OCI-LY1 (cell line): ENCODE measurements at regions not wholly inside any gene's neighbourhood (a gene's known extent, or its start where the extent isn't known, plus 50 kb on each side); places are given as distances from the start of the nearest gene placed in this dataset.

ENCODE experiments used
- H2AFZ ChIP-seq: fragments of 200-600 bp; sonication (generic), shearing (Covaris generic); 2 replicates; pipeline ENCODE4 v1.6.0; 2014; ENCODE audit warnings: antibody characterized with exemption, mild to moderate bottlenecking, low read length
- H3F3A ChIP-seq: fragments of 200-600 bp; sonication (generic), shearing (Covaris generic); 2 replicates; pipeline ENCODE4 v1.6.0; 2014; ENCODE audit warnings: mild to moderate bottlenecking, antibody characterized with exemption, low read length, moderate library complexity; ENCODE audit not compliant: insufficient read depth
- H3K27ac ChIP-seq: fragments of 200-600 bp; sonication (generic); 2 replicates; pipeline ENCODE4 v1.5.1; 2014; ENCODE audit warnings: low read length, mixed run types, mild to moderate bottlenecking, low read depth; ENCODE audit not compliant: poor library complexity, severe bottlenecking
- H3K27me3 ChIP-seq: fragments of 200-600 bp; sonication (generic); 2 replicates; pipeline ENCODE4 v1.6.0; 2014; ENCODE audit warnings: antibody characterized with exemption, mild to moderate bottlenecking, low read length, moderate library complexity; ENCODE audit not compliant: insufficient read depth
- H3K36me3 ChIP-seq: fragments of 200-600 bp; sonication (generic); 2 replicates; pipeline ENCODE4 v1.6.1; 2014; ENCODE audit warnings: mild to moderate bottlenecking, antibody characterized with exemption, low read length, moderate library complexity, mixed read lengths; ENCODE audit not compliant: insufficient read depth
- H3K4me1 ChIP-seq: fragments of 200-600 bp; sonication (generic); 2 replicates; pipeline ENCODE4 v1.5.1; 2014; ENCODE audit warnings: mild to moderate bottlenecking, low read length, moderate library complexity; ENCODE audit not compliant: insufficient read depth, severe bottlenecking
- H3K4me2 ChIP-seq: fragments of 200-600 bp; sonication (generic), shearing (Covaris generic); 2 replicates; pipeline ENCODE4 v1.6.1; 2014; ENCODE audit warnings: low read length
- H3K4me3 ChIP-seq: fragments of 200-600 bp; sonication (generic); 2 replicates; pipeline ENCODE4 v1.5.1; 2014; ENCODE audit warnings: low read length, low read depth, mild to moderate bottlenecking, mixed read lengths; ENCODE audit not compliant: poor library complexity, severe bottlenecking
- H3K79me2 ChIP-seq: fragments of 200-600 bp; shearing (Covaris generic); 2 replicates; pipeline ENCODE4 v1.6.1; 2016; ENCODE audit warnings: mixed run types, low read length, mixed read lengths; ENCODE audit not compliant: insufficient read depth
- H3K9ac ChIP-seq: fragments of 200-600 bp; sonication (generic), shearing (Covaris generic); 2 replicates; pipeline ENCODE4 v1.6.1; 2014; ENCODE audit warnings: mild to moderate bottlenecking, low read length, mixed read lengths
- H3K9me2 ChIP-seq: fragments of 200-600 bp; sonication (generic), shearing (Covaris generic); 2 replicates; pipeline ENCODE4 v1.6.1; 2014; ENCODE audit warnings: low read depth, mild to moderate bottlenecking, low read length, mixed read lengths
- H3K9me3 ChIP-seq: fragments of 200-600 bp; shearing (Covaris generic); 2 replicates; pipeline ENCODE4 v1.6.1; 2014; ENCODE audit warnings: low read length, mixed read lengths
- H4K20me1 ChIP-seq: fragments of 200-600 bp; sonication (generic), shearing (Covaris generic); 2 replicates; pipeline ENCODE4 v1.6.0; 2016; ENCODE audit warnings: mild to moderate bottlenecking, low read length; ENCODE audit not compliant: insufficient read depth
- EZH2 ChIP-seq: fragments of 200-600 bp; sonication (generic), shearing (Covaris generic); IDR thresholded peaks from 2 replicates; pipeline ENCODE4 v1.8.0; 2017; ENCODE audit warnings: borderline replicate concordance, mixed run types, mild to moderate bottlenecking, antibody characterized with exemption, low read length, moderate library complexity, mixed read lengths
- TF ChIP-seq, protein P1 (sequence below): fragments of 200-600 bp; sonication (generic), shearing (Covaris generic); IDR thresholded peaks from 2 replicates; pipeline ENCODE4 v1.5.1; 2017; ENCODE audit warnings: mild to moderate bottlenecking, antibody characterized with exemption, low read length, moderate library complexity, mixed read lengths

DNA sequence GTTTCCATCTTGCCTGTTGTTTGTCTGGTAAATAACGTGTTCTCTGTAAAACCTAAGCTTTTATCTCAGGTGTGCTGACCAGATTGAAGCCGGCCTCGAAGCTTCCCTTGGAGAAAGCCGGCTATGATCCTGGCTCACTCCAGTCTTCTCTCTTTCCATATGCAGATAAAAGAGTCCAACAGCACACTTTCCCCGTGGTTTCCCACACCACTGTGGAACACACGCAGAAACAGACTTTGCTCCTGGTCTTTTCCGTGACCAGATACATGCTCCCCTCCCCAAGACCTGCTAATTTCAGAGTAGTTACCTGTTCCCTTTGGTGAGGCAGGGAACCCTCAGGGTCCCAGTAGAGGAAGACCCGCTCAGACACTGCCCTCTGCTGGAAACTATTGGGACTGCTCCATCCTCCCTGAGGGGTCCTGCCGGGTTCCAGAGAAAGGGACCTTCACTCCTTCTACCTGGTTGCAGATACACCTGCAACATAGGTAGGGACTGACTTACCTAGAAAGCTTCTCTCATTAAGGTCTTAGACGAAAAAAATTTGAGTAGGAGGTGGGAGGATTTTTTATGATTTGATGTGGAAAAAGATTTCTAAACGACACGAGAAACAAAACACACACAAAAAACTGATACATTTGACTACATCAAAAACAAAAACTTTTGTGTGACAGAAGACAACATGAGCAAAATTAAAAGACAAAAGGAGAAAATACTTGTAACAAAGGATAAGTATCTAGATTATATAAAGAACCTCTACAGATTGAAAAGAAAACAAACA is 415.4 kb upstream of the CCDC196 start:
- no peak for TF ChIP-seq EZH2
- TF ChIP-seq, protein P1, sequence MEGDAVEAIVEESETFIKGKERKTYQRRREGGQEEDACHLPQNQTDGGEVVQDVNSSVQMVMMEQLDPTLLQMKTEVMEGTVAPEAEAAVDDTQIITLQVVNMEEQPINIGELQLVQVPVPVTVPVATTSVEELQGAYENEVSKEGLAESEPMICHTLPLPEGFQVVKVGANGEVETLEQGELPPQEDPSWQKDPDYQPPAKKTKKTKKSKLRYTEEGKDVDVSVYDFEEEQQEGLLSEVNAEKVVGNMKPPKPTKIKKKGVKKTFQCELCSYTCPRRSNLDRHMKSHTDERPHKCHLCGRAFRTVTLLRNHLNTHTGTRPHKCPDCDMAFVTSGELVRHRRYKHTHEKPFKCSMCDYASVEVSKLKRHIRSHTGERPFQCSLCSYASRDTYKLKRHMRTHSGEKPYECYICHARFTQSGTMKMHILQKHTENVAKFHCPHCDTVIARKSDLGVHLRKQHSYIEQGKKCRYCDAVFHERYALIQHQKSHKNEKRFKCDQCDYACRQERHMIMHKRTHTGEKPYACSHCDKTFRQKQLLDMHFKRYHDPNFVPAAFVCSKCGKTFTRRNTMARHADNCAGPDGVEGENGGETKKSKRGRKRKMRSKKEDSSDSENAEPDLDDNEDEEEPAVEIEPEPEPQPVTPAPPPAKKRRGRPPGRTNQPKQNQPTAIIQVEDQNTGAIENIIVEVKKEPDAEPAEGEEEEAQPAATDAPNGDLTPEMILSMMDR, result peak; percentile 88
- no peaks in the 10 kb centered on the region for H3K79me2 ChIP-seq
- H3K9me3 ChIP-seq, result no peaks in the 10 kb centered on the region

DNA sequence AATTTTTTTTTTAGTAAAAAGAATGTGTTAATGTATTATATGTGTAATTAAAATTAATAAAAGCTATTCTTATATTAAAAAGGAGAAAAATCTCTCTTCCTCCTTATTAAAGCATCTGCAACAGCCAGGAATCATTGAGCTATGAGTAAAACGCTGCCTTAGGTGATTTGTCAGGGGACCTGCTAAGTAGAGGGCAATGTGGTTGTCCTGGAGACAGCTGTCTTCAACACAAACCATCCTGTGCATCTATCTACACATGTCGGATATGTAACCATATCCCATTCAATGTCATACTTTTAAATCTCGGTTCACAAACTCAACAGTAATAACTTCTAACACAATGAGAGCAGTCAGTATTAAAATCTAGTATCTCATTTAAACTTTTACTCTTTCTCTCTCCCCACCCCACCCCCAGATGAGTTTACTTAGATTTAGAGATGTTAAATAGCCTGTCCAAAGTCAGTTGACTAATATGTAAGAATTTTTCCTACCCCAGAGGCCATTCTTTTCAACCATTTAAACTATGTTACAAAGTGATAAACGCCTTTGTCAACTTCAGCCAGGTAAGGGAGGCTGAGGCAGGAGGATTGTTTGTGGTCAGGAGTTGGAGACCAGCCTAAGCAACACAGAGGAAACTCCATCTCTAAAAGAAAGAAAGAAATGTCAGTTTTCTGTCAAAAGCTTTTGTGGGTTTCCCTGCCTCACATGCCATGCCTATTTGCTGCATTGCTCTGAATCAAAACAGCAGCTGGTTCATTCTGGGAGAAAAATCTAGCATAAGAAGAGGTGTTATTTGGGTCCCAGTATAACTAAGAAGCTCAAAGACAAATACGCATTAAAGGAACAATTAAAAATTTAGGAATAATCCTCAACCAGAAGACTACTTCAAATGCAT is 413.7 kb upstream of the CCDC196 start:
- Histone ChIP-seq H3K4me2 (no peak overlapping the region), H3K79me2 (no peaks in the 10 kb centered on the region), H3K9me3 (no peaks in the 10 kb centered on the region), H3K9me2 (no peaks in the 10 kb centered on the region), H3K4me3 (no peak overlapping the region), H4K20me1 (no peaks in the 10 kb centered on the region), H3K27ac (no peak overlapping the region), H3K9ac (no peak overlapping the region), H3K4me1 (no peaks in the 10 kb centered on the region), H2AFZ (no peak overlapping the region), H3K27me3 (no peaks in the 10 kb centered on the region), H3F3A (no peaks in the 10 kb centered on the region), H3K36me3 (no peaks in the 10 kb centered on the region)
- TF ChIP-seq EZH2, result no peak
- TF ChIP-seq, protein P1, result no peak

More for the DNA sequence above, 415.4 kb upstream of the CCDC196 start:
- Histone ChIP-seq H3K4me1 (no peaks in the 10 kb centered on the region), H3K9ac (no peak overlapping the region), H4K20me1 (no peaks in the 10 kb centered on the region), H3F3A (no peaks in the 10 kb centered on the region), H3K9me2 (no peaks in the 10 kb centered on the region), H2AFZ (no peak overlapping the region), H3K36me3 (no peaks in the 10 kb centered on the region), H3K4me2 (no peak overlapping the region), H3K27me3 (peaks cover 7% of the 10 kb centered on the region), H3K27ac (no peak overlapping the region), H3K4me3 (no peak overlapping the region)

DNA sequence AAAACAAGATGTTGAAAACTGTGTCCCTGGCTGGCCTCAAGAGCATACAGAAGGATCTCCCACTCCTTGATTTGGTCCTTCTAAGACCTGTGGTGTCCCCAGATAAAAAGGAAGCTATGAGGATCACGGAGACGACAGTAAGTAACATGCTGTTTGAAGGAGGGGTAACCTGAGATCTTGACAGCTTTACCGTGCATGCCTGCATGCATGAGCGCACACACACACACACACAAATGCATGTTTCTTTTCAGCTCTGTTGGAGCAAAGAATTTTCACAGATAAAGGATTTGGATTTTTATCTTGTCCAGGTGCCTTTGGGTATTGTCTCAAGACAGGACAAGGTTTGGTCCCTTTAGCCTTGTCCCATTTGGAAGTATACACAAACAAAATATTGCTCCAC is 411.6 kb upstream of the CCDC196 start:
- no peak overlapping the region for H3K9ac ChIP-seq
- TF ChIP-seq, protein P1, result no peak
- TF ChIP-seq EZH2, result no peak
- no peaks in the 10 kb centered on the region for H3K9me2 ChIP-seq
- no peak overlapping the region for H3K27ac ChIP-seq
- H3F3A ChIP-seq, result no peaks in the 10 kb centered on the region
- no peaks in the 10 kb centered on the region for H3K79me2 ChIP-seq
- H3K4me1 ChIP-seq, result no peaks in the 10 kb centered on the region
- no peak overlapping the region for H2AFZ ChIP-seq
- H3K9me3 ChIP-seq, result no peaks in the 10 kb centered on the region
- H3K4me3 ChIP-seq, result no peak overlapping the region
- H3K36me3 ChIP-seq, result no peaks in the 10 kb centered on the region
- H3K27me3 ChIP-seq, result no peaks in the 10 kb centered on the region
- H3K4me2 ChIP-seq, result no peak overlapping the region
- H4K20me1 ChIP-seq, result no peaks in the 10 kb centered on the region
